ENCODE measurements at regions not wholly inside any gene's neighbourhood (a gene's known extent, or its start where the extent isn't known, plus 50 kb on each side); places are given as distances from the start of the nearest gene placed in this dataset.

GRCh38 chr20:24382743-24383142 lies 86.7 kb upstream of the SYNDIG1 start:
- Histone ChIP-seq H3K9me3 (ENCODE audit: control insufficient read depth in 2 of 2, insufficient read depth in 1 of 2, low read depth in 1 of 2, low read length in 1 of 2) (no peaks in the 10 kb centered on the region), H3K4me3 (ENCODE audit: low read depth in 1 of 3, low read length in 3 of 3) (no peak overlapping the region), H3K27ac (ENCODE audit: low read depth in 1 of 3, low read length in 2 of 3) (no peak overlapping the region), H3K36me3 (ENCODE audit: control insufficient read depth in 3 of 3, insufficient read depth in 2 of 3, low read depth in 1 of 3, low read length in 3 of 3) (no peaks in the 10 kb centered on the region), H3K27me3 (ENCODE audit: control insufficient read depth in 3 of 3, insufficient read depth in 3 of 3, low read length in 3 of 3) (no peaks in the 10 kb centered on the region), H3K4me1 (ENCODE audit: control insufficient read depth in 3 of 3, insufficient read depth in 2 of 3, low read depth in 1 of 3, low read length in 2 of 3) (no peaks in the 10 kb centered on the region)
- WGBS, 3 donors = 3 to 20% (median 18%) methylated on average over 2 of the region's 2 CpGs
- peak; percentile 34 to 73 for DNase-seq
- FAIRE-seq = no peak

- FAIRE-seq (no peak), DNase-seq (no peak)
- Histone ChIP-seq H3K9me3 (ENCODE audit: control insufficient read depth in 2 of 2, insufficient read depth in 1 of 2, low read depth in 1 of 2, low read length in 1 of 2) (no peaks in the 10 kb centered on the region), H3K4me3 (ENCODE audit: low read depth in 1 of 3, low read length in 3 of 3) (no peak overlapping the region), H3K27ac (ENCODE audit: low read depth in 1 of 3, low read length in 2 of 3) (no peak overlapping the region), H3K36me3 (ENCODE audit: control insufficient read depth in 3 of 3, insufficient read depth in 2 of 3, low read depth in 1 of 3, low read length in 3 of 3) (no peaks in the 10 kb centered on the region), H3K4me1 (ENCODE audit: control insufficient read depth in 3 of 3, insufficient read depth in 2 of 3, low read depth in 1 of 3, low read length in 2 of 3) (no peaks in the 10 kb centered on the region), H3K27me3 (ENCODE audit: control insufficient read depth in 3 of 3, insufficient read depth in 3 of 3, low read length in 3 of 3) (no peaks in the 10 kb centered on the region)
- 44 to 52% (median 52%) methylated on average over 7 of the region's 7 CpGs for WGBS, 3 donors
Observed at GRCh38 chr20:24382331-24382730, 87.1 kb upstream of the SYNDIG1 start.

- H3K4me3 ChIP-seq (ENCODE audit: low read depth in 1 of 3, low read length in 3 of 3) = no peak overlapping the region
- H3K9me3 ChIP-seq (ENCODE audit: control insufficient read depth in 2 of 2, insufficient read depth in 1 of 2, low read depth in 1 of 2, low read length in 1 of 2) = no peaks in the 10 kb centered on the region
- H3K27me3 ChIP-seq (ENCODE audit: control insufficient read depth in 3 of 3, insufficient read depth in 3 of 3, low read length in 3 of 3) = no peaks in the 10 kb centered on the region
- H3K27ac ChIP-seq (ENCODE audit: low read depth in 1 of 3, low read length in 2 of 3) = no peak overlapping the region
- H3K36me3 ChIP-seq (ENCODE audit: control insufficient read depth in 3 of 3, insufficient read depth in 2 of 3, low read depth in 1 of 3, low read length in 3 of 3) = no peaks in the 10 kb centered on the region
- H3K4me1 ChIP-seq (ENCODE audit: control insufficient read depth in 3 of 3, insufficient read depth in 2 of 3, low read depth in 1 of 3, low read length in 2 of 3) = no peaks in the 10 kb centered on the region
- DNase-seq (no peak), FAIRE-seq (no peak)
- 55 to 75% (median 68%) methylated on average over 5 of the region's 5 CpGs for WGBS, 3 donors
Observed at GRCh38 chr20:24381886-24382285, 87.5 kb upstream of the SYNDIG1 start.

GRCh38 chr20:24379484-24379927 lies 89.9 kb upstream of the SYNDIG1 start:
- 22 to 45% (median 38%) methylated on average over 4 of the region's 4 CpGs for WGBS, 3 donors
- no peak for FAIRE-seq

GRCh38 chr20:24378661-24379483 lies 90.6 kb upstream of the SYNDIG1 start:
- FAIRE-seq (no peak), DNase-seq (no peak)
- H3K4me3 ChIP-seq (ENCODE audit: low read depth in 1 of 3, low read length in 3 of 3) = no peak overlapping the region
- H3K36me3 ChIP-seq (ENCODE audit: control insufficient read depth in 3 of 3, insufficient read depth in 2 of 3, low read depth in 1 of 3, low read length in 3 of 3) = no peaks in the 10 kb centered on the region
- H3K27ac ChIP-seq (ENCODE audit: low read depth in 1 of 3, low read length in 2 of 3) = peak overlapping the region in 1 of 3 donors; percentile 45
- 55 to 56% (median 55%) methylated on average over 6 of the region's 6 CpGs for WGBS, 3 donors
- H3K27me3 ChIP-seq (ENCODE audit: control insufficient read depth in 3 of 3, insufficient read depth in 3 of 3, low read length in 3 of 3) = no peaks in the 10 kb centered on the region
- no peaks in the 10 kb centered on the region for H3K4me1 ChIP-seq (ENCODE audit: control insufficient read depth in 3 of 3, insufficient read depth in 2 of 3, low read depth in 1 of 3, low read length in 2 of 3)
- H3K9me3 ChIP-seq (ENCODE audit: control insufficient read depth in 2 of 2, insufficient read depth in 1 of 2, low read depth in 1 of 2, low read length in 1 of 2) = no peaks in the 10 kb centered on the region

More at GRCh38 chr20:24379484-24379927, 89.9 kb upstream of the SYNDIG1 start:
- H3K4me1 ChIP-seq (ENCODE audit: control insufficient read depth in 3 of 3, insufficient read depth in 2 of 3, low read depth in 1 of 3, low read length in 2 of 3) = no peaks in the 10 kb centered on the region
- no peaks in the 10 kb centered on the region for H3K36me3 ChIP-seq (ENCODE audit: control insufficient read depth in 3 of 3, insufficient read depth in 2 of 3, low read depth in 1 of 3, low read length in 3 of 3)
- H3K27me3 ChIP-seq (ENCODE audit: control insufficient read depth in 3 of 3, insufficient read depth in 3 of 3, low read length in 3 of 3) = no peaks in the 10 kb centered on the region
- no peaks in the 10 kb centered on the region for H3K9me3 ChIP-seq (ENCODE audit: control insufficient read depth in 2 of 2, insufficient read depth in 1 of 2, low read depth in 1 of 2, low read length in 1 of 2)
- no peak for DNase-seq
- no peak overlapping the region for H3K4me3 ChIP-seq (ENCODE audit: low read depth in 1 of 3, low read length in 3 of 3)
- no peak overlapping the region for H3K27ac ChIP-seq (ENCODE audit: low read depth in 1 of 3, low read length in 2 of 3)

GRCh38 chr20:24376311-24377099 lies 92.9 kb upstream of the SYNDIG1 start:
- WGBS, 3 donors = 35 to 43% (median 41%) methylated on average over 2 of the region's 2 CpGs
- Histone ChIP-seq H3K9me3 (ENCODE audit: control insufficient read depth in 2 of 2, insufficient read depth in 1 of 2, low read depth in 1 of 2, low read length in 1 of 2) (no peaks in the 10 kb centered on the region), H3K36me3 (ENCODE audit: control insufficient read depth in 3 of 3, insufficient read depth in 2 of 3, low read depth in 1 of 3, low read length in 3 of 3) (no peaks in the 10 kb centered on the region), H3K4me3 (ENCODE audit: low read depth in 1 of 3, low read length in 3 of 3) (no peak overlapping the region), H3K27ac (ENCODE audit: low read depth in 1 of 3, low read length in 2 of 3) (no peak overlapping the region), H3K27me3 (ENCODE audit: control insufficient read depth in 3 of 3, insufficient read depth in 3 of 3, low read length in 3 of 3) (no peaks in the 10 kb centered on the region), H3K4me1 (ENCODE audit: control insufficient read depth in 3 of 3, insufficient read depth in 2 of 3, low read depth in 1 of 3, low read length in 2 of 3) (no peaks in the 10 kb centered on the region)
- no peak for DNase-seq
- no peak for FAIRE-seq

GRCh38 chr20:24373372-24373771 lies 96.1 kb upstream of the SYNDIG1 start:
- FAIRE-seq = no peak
- no peaks in the 10 kb centered on the region for H3K9me3 ChIP-seq (ENCODE audit: control insufficient read depth in 2 of 2, insufficient read depth in 1 of 2, low read depth in 1 of 2, low read length in 1 of 2)
- no peak overlapping the region for H3K27ac ChIP-seq (ENCODE audit: low read depth in 1 of 3, low read length in 2 of 3)
- no peaks in the 10 kb centered on the region for H3K27me3 ChIP-seq (ENCODE audit: control insufficient read depth in 3 of 3, insufficient read depth in 3 of 3, low read length in 3 of 3)
- H3K4me1 ChIP-seq (ENCODE audit: control insufficient read depth in 3 of 3, insufficient read depth in 2 of 3, low read depth in 1 of 3, low read length in 2 of 3) = no peaks in the 10 kb centered on the region
- 83 to 90% (median 86%) methylated on average over 3 of the region's 3 CpGs for WGBS, 3 donors
- no peaks in the 10 kb centered on the region for H3K36me3 ChIP-seq (ENCODE audit: control insufficient read depth in 3 of 3, insufficient read depth in 2 of 3, low read depth in 1 of 3, low read length in 3 of 3)
- H3K4me3 ChIP-seq (ENCODE audit: low read depth in 1 of 3, low read length in 3 of 3) = no peak overlapping the region
- no peak for DNase-seq

GRCh38 chr20:24370911-24371695 lies 98.3 kb upstream of the SYNDIG1 start:
- Histone ChIP-seq H3K4me1 (ENCODE audit: control insufficient read depth in 3 of 3, insufficient read depth in 2 of 3, low read depth in 1 of 3, low read length in 2 of 3) (no peaks in the 10 kb centered on the region), H3K9me3 (ENCODE audit: control insufficient read depth in 2 of 2, insufficient read depth in 1 of 2, low read depth in 1 of 2, low read length in 1 of 2) (no peaks in the 10 kb centered on the region), H3K4me3 (ENCODE audit: low read depth in 1 of 3, low read length in 3 of 3) (no peak overlapping the region), H3K36me3 (ENCODE audit: control insufficient read depth in 3 of 3, insufficient read depth in 2 of 3, low read depth in 1 of 3, low read length in 3 of 3) (no peaks in the 10 kb centered on the region), H3K27ac (ENCODE audit: low read depth in 1 of 3, low read length in 2 of 3) (no peak overlapping the region), H3K27me3 (ENCODE audit: control insufficient read depth in 3 of 3, insufficient read depth in 3 of 3, low read length in 3 of 3) (no peaks in the 10 kb centered on the region)
- FAIRE-seq (no peak), DNase-seq (no peak)
- whole genome bisulfite sequencing, 3 donors = 84 to 90% (median 88%) methylated on average over 7 of the region's 7 CpGs
